GM12878 (cell line): ENCODE measurements at regions not wholly inside any gene's neighbourhood (a gene's known extent, or its start where the extent isn't known, plus 50 kb on each side); places are given as distances from the start of the nearest gene placed in this dataset.

ENCODE experiments used
- ATAC-seq: fragments of 200-7000 bp; cut with Tn5 transposase; 3 replicates; pipeline ENCODE4 v1.9.1; 2020; ENCODE audit warnings: mild to moderate bottlenecking, moderate library complexity
- BruUV-seq: library from RNA; stranded (reverse); fragments of 400-500 nt; replicated peaks from 2 replicates; lab custom pipeline; 2021; lab: Mats Ljungman, UMichigan
- CTCF ChIA-PET: fragments of 300-600 bp; sonication (Branson Sonifier 250); formaldehyde crosslinking; extraction: SDS; loops from one replicate; lab custom pipeline; 2021; ENCODE audit warnings: inconsistent platforms; lab: Yijun Ruan, JAX
- POLR2A ChIA-PET: fragments of 350-600 bp; formaldehyde crosslinking; extraction: SDS; loops from one replicate; lab custom pipeline; 2021; ENCODE audit warnings: inconsistent platforms; lab: Charles Lee
- RAD21 ChIA-PET: fragments of 300-600 bp; sonication (Branson Sonifier 250); formaldehyde crosslinking; loops from one replicate; lab custom pipeline; 2023; ENCODE audit warnings: antibody characterized with exemption; ENCODE audit not compliant: unreplicated experiment; lab: Charles Lee
- SMC1A ChIA-PET: fragments of 300-600 bp; sonication (Branson Sonifier 250); formaldehyde crosslinking; loops from one replicate; lab custom pipeline; 2023; ENCODE audit not compliant: unreplicated experiment, uncharacterized antibody; lab: Charles Lee
- DNase-seq: peaks from one replicate; pipeline ENCODE4 v3.0.0-alpha.2; 2011; ENCODE audit warnings: low read depth, low spot score
- FAIRE-seq: peaks from 3 replicates; lab custom pipeline; 2011; peaks lifted over from hg19 to GRCh38; lab: Jason Lieb, UNC
- H2AFZ ChIP-seq: 2 replicates; pipeline ENCODE4 v1.6.0; 2011; ENCODE audit warnings: low read depth, low read length, control low read depth; ENCODE audit not compliant: control insufficient read depth
- H3K27ac ChIP-seq: 2 replicates; pipeline ENCODE4 v1.5.1; 2011; ENCODE audit warnings: control low read depth; ENCODE audit not compliant: control insufficient read depth, insufficient read depth
- H3K27me3 ChIP-seq, 2 experiments: replicated peaks in 1 of 2; 2 replicates each; pipeline versions ENCODE4 v1.6.0 to v1.6.1; 2011; ENCODE audit warnings: low read length in 1 of 2; ENCODE audit not compliant: control insufficient read depth in 2 of 2, insufficient read depth in 2 of 2
- H3K36me3 ChIP-seq, 2 experiments: 2 replicates each; pipeline ENCODE4 v1.5.1; 2011; ENCODE audit warnings: low read length in 1 of 2; ENCODE audit not compliant: control insufficient read depth in 2 of 2, insufficient read depth in 2 of 2
- H3K4me1 ChIP-seq: 2 replicates; pipeline ENCODE4 v1.6.1; 2011; ENCODE audit warnings: mild to moderate bottlenecking, low read length, moderate library complexity, mixed read lengths; ENCODE audit not compliant: control insufficient read depth, insufficient read depth
- H3K4me2 ChIP-seq: 2 replicates; pipeline ENCODE4 v1.6.0; 2011; ENCODE audit warnings: control low read depth; ENCODE audit not compliant: control insufficient read depth, insufficient read depth
- H3K4me3 ChIP-seq: fragments of 200-600 bp; sonication (generic); 2 replicates; pipeline ENCODE4 v1.5.1; 2016
- H3K79me2 ChIP-seq: 2 replicates; pipeline ENCODE4 v1.6.0; 2011; ENCODE audit warnings: low read length; ENCODE audit not compliant: control insufficient read depth, insufficient read depth
- H3K9ac ChIP-seq: 2 replicates; pipeline ENCODE4 v1.8.0; 2011; ENCODE audit warnings: low read length, control low read depth, mixed read lengths; ENCODE audit not compliant: control insufficient read depth, insufficient read depth
- H3K9me3 ChIP-seq: replicated peaks from 3 replicates; pipeline ENCODE4 v1.5.1; 2011; ENCODE audit warnings: mild to moderate bottlenecking, low read length; ENCODE audit not compliant: control insufficient read depth, insufficient read depth
- H4K20me1 ChIP-seq: 2 replicates; pipeline ENCODE4 v1.6.0; 2011; ENCODE audit not compliant: control insufficient read depth, insufficient read depth
- ATF7 ChIP-seq: fragments of 450-650 bp; IDR thresholded peaks from 2 replicates; pipeline ENCODE4 v1.6.1; 2016; ENCODE audit warnings: low read depth, mild to moderate bottlenecking
- EED ChIP-seq: sonication (generic); IDR thresholded peaks from 2 replicates; pipeline ENCODE4 v1.6.1; 2016; ENCODE audit warnings: antibody characterized with exemption, low read depth
- HDAC2 ChIP-seq: fragments of 200-600 bp; sonication (generic); IDR thresholded peaks from 2 replicates; pipeline ENCODE4 v1.6.1; 2017
- NFXL1 ChIP-seq: fragments of 450-650 bp; IDR thresholded peaks from 2 replicates; pipeline ENCODE4 v1.6.1; 2017; ENCODE audit warnings: antibody characterized with exemption, mild to moderate bottlenecking, borderline replicate concordance
- TCF7 ChIP-seq: IDR thresholded peaks from 2 replicates; pipeline ENCODE4 v1.6.1; 2014; ENCODE audit warnings: antibody characterized with exemption, borderline replicate concordance
- YY1 ChIP-seq: IDR thresholded peaks from 2 replicates; pipeline ENCODE4 v1.6.1; 2011; ENCODE audit warnings: low read depth, mild to moderate bottlenecking, low read length
- ZNF274 ChIP-seq: IDR thresholded peaks from one replicate; pipeline ENCODE4 v1.8.0; 2011; ENCODE audit not compliant: insufficient read length, insufficient read depth
- WGBS: methylation state at CpG from one replicate; pipeline ENCODE4 v1.1.6; 2016; ENCODE audit warnings: low lambda C conversion rate; ENCODE audit not compliant: insufficient replicate concordance, insufficient coverage; ENCODE audit errors: missing lambda C conversion rate; 5-methylcytosine and 5-hydroxymethylcytosine counted together
- in situ Hi-C: fragments of 300-500 bp; cut with MboI; formaldehyde crosslinking; loops from 9 replicates; pipeline ENCODE4 v1.14.3; 2018; ENCODE audit warnings: mixed read lengths
- intact Hi-C: fragments of 100-400 bp; cut with micrococcal nuclease; formaldehyde crosslinking; loops from one replicate; pipeline ENCODE4 v1.14.2; 2022; ENCODE audit not compliant: unreplicated experiment
- TF ChIP-seq, protein P1 (sequence below): fragments of 450-650 bp; IDR thresholded peaks from 2 replicates; pipeline ENCODE4 v1.6.1; 2017; ENCODE audit warnings: mild to moderate bottlenecking, moderate library complexity
- TF ChIP-seq, protein P2 (sequence below): fragments of 450-650 bp; formaldehyde crosslinking; IDR thresholded peaks from 2 replicates; pipeline ENCODE4 v1.4.0; 2022; ENCODE audit warnings: mild to moderate bottlenecking, moderate library complexity

DNA sequence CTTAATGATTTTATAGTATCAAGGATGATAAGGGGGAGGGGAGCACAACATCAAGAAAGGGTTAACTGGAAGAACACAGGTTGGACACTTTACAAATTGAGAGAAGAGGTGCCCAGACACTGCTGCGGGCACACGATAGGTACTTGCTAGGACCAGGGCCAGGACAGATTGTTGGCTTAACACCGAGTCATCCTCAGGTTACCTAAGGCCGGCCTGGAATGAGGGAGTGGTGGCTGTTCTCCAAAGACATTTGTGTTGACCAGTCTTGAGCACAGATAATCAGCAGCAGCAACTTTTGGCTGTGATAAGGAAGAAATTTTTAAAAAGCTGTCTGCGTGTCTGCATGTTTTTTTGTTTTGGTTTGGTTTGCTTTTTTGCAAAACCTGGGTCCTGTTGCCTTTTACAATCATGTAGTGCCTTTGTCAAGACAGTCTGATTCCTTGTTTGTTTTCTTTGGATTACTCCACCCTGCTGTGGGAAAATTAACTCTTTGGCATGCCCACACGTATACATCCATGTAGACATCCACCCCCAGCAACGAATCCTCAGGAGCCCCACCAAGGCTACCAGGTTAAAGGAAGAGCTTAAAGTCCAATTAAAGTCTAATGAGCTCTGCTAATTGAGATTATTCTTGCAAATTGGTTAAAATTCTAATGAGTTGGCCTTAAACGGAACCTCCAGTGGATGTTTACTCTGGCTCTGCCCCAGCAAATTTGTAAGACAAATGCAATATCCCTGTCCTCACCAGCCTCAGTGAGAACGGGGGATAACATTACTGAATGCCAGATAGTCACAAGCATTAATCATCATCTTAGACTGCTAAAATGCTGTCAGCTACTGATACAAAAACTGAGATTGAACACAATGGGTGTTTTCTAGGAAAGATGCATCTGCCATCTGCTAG lies 382.3 kb downstream of the ACTL7B start:
- RAD21 ChIA-PET, result no interaction called here
- Histone ChIP-seq H3K4me2 (no peak overlapping the region), H3K27ac (no peak overlapping the region), H3K9me3 (no peaks in the 10 kb centered on the region), H3K9ac (no peak overlapping the region), H3K79me2 (no peaks in the 10 kb centered on the region), H2AFZ (no peak overlapping the region), H3K27me3 (no peaks in the 10 kb centered on the region), H3K4me3 (no peak overlapping the region)
- FAIRE-seq, result no peak
- BruUV-seq, result no TSS peak
- POLR2A ChIA-PET, result no interaction called here
- WGBS, result 35% methylated on average over 9 of the region's 9 CpGs
- CTCF ChIA-PET, result interaction anchor here (0.6 kb wide), 1 partner anchor 290 kb away, joined by 3 read pairs; no protein-coding TSS in a partner anchor
- intact Hi-C loops (no loop called here), in situ Hi-C loops (no loop called here)
- no peak for DNase-seq
- TF ChIP-seq NFXL1, result no peak
- TF ChIP-seq, all 136 proteins: peak for 0
- SMC1A ChIA-PET, result no interaction called here
- H3K36me3 ChIP-seq, result no peaks in the 10 kb centered on the region
- no peak for ATAC-seq
- H4K20me1 ChIP-seq, result no peaks in the 10 kb centered on the region
- H3K4me1 ChIP-seq, result no peaks in the 10 kb centered on the region

DNA sequence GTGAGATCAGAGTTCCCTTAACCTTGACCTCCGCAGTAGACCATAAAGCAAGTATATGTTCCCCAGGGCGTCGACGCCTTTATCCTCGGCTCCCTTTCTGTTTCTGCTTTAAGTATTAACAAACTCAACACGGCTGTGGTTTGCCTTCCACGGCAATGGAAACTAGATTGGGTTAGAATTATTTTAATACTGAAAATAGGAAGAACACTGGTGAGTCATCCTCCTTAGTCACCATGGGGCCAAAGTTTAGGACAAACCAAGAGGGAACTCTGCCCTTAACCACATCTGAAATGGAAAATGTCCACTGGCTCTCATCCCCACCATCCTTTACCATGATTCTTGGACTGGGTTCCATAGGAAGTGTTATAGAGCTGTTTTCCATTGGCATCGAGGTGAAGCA lies 386.1 kb downstream of the ACTL7B start:
- Histone ChIP-seq H3K9me3 (no peaks in the 10 kb centered on the region), H3K4me2 (no peak overlapping the region), H2AFZ (no peak overlapping the region), H3K4me1 (no peaks in the 10 kb centered on the region), H3K27me3 (no peaks in the 10 kb centered on the region), H3K9ac (no peak overlapping the region), H3K4me3 (no peak overlapping the region), H3K79me2 (no peaks in the 10 kb centered on the region), H3K36me3 (no peaks in the 10 kb centered on the region), H4K20me1 (no peaks in the 10 kb centered on the region; the same call in 1 of the 2 replicates), H3K27ac (no peak overlapping the region)
- no peak for DNase-seq
- CTCF ChIA-PET, result interaction anchor here (1.4 to 2.1 kb wide), 3 partner anchors 291 to 482 kb away, joined by 3 to 13 read pairs (median 4); no protein-coding TSS in a partner anchor
- FAIRE-seq, result no peak
- SMC1A ChIA-PET, result no interaction called here
- in situ Hi-C loops (no loop called here), intact Hi-C loops (loop anchor here (5.0 kb wide), 1 partner anchor 98 kb away; no protein-coding TSS in a partner anchor)
- POLR2A ChIA-PET, result no interaction called here
- ATAC-seq, result no peak
- BruUV-seq, result no TSS peak
- whole genome bisulfite sequencing, result 17% methylated on average over 8 of the region's 8 CpGs
- RAD21 ChIA-PET, result no interaction called here
- TF ChIP-seq EED, result no peak
- TF ChIP-seq ZNF274, result no peak
- no peak for TF ChIP-seq ATF7
- TF ChIP-seq, protein P1, sequence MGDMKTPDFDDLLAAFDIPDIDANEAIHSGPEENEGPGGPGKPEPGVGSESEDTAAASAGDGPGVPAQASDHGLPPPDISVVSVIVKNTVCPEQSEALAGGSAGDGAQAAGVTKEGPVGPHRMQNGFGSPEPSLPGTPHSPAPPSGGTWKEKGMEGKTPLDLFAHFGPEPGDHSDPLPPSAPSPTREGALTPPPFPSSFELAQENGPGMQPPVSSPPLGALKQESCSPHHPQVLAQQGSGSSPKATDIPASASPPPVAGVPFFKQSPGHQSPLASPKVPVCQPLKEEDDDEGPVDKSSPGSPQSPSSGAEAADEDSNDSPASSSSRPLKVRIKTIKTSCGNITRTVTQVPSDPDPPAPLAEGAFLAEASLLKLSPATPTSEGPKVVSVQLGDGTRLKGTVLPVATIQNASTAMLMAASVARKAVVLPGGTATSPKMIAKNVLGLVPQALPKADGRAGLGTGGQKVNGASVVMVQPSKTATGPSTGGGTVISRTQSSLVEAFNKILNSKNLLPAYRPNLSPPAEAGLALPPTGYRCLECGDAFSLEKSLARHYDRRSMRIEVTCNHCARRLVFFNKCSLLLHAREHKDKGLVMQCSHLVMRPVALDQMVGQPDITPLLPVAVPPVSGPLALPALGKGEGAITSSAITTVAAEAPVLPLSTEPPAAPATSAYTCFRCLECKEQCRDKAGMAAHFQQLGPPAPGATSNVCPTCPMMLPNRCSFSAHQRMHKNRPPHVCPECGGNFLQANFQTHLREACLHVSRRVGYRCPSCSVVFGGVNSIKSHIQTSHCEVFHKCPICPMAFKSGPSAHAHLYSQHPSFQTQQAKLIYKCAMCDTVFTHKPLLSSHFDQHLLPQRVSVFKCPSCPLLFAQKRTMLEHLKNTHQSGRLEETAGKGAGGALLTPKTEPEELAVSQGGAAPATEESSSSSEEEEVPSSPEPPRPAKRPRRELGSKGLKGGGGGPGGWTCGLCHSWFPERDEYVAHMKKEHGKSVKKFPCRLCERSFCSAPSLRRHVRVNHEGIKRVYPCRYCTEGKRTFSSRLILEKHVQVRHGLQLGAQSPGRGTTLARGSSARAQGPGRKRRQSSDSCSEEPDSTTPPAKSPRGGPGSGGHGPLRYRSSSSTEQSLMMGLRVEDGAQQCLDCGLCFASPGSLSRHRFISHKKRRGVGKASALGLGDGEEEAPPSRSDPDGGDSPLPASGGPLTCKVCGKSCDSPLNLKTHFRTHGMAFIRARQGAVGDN, result no peak
- TF ChIP-seq HDAC2, result no peak
- no peak for TF ChIP-seq TCF7
- no peak for TF ChIP-seq YY1
- TF ChIP-seq, protein P2, sequence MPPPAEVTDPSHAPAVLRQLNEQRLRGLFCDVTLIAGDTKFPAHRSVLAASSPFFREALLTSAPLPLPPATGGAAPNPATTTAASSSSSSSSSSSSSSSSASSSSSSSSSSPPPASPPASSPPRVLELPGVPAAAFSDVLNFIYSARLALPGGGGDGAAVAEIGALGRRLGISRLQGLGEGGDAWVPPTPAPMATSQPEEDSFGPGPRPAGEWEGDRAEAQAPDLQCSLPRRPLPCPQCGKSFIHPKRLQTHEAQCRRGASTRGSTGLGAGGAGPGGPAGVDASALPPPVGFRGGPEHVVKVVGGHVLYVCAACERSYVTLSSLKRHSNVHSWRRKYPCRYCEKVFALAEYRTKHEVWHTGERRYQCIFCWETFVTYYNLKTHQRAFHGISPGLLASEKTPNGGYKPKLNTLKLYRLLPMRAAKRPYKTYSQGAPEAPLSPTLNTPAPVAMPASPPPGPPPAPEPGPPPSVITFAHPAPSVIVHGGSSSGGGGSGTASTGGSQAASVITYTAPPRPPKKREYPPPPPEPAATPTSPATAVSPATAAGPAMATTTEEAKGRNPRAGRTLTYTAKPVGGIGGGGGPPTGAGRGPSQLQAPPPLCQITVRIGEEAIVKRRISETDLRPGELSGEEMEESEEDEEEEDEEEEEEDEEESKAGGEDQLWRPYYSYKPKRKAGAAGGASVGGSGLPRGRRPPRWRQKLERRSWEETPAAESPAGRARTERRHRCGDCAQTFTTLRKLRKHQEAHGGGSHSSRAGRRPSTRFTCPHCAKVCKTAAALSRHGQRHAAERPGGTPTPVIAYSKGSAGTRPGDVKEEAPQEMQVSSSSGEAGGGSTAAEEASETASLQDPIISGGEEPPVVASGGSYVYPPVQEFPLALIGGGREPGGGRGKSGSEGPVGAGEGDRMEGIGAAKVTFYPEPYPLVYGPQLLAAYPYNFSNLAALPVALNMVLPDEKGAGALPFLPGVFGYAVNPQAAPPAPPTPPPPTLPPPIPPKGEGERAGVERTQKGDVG, result no peak
